NB4 (cell line): ENCODE measurements at regions not wholly inside any gene's neighbourhood (a gene's known extent, or its start where the extent isn't known, plus 50 kb on each side); places are given as distances from the start of the nearest gene placed in this dataset.

ENCODE experiments used
- DNase-seq: peaks from one replicate; pipeline ENCODE4 v3.0.0; 2010; ENCODE audit warnings: low read depth
- H3K4me3 ChIP-seq: one replicate; pipeline ENCODE4 v1.5.1; 2011; ENCODE audit warnings: mild to moderate bottlenecking, low read depth, low read length, moderate library complexity
- MYC ChIP-seq: IDR thresholded peaks from 2 replicates; pipeline ENCODE4 v1.6.1; 2011; ENCODE audit warnings: low read depth, low read length
- POLR2A ChIP-seq: IDR thresholded peaks from 2 replicates; pipeline ENCODE4 v1.6.1; 2011; ENCODE audit warnings: mild to moderate bottlenecking; ENCODE audit not compliant: insufficient read length; ENCODE audit errors: extremely low read depth
- TF ChIP-seq, protein P1 (sequence below): IDR thresholded peaks from one replicate; pipeline ENCODE4 v1.5.1; 2012; ENCODE audit warnings: low read depth, low read length
- TF ChIP-seq, protein P2 (sequence below): IDR thresholded peaks from 2 replicates; pipeline ENCODE4 v1.6.1; 2011; ENCODE audit warnings: low read depth, low read length

DNA sequence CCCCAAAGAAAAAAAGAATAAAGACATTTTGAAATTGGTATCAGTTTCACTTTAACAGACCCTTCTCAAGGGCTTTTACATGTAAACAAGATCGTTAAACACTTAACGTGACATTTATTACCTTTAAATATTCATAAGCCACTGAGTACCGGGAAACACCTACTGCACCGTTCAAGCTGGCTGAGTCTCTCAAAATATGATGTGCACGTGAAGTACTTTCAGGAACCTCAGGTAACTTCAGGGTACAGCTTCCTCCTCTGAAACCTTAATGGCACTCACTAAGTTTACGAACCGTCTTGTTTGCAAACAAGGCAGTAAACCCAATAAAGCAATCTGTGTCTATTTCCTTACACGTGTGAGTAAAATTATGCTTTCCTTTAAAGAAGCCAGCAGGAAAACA is 105.5 kb upstream of the TENM4 start:
- DNase-seq = no peak
- H3K4me3 ChIP-seq = no peak overlapping the region
- TF ChIP-seq POLR2A = no peak
- TF ChIP-seq MYC = no peak

DNA sequence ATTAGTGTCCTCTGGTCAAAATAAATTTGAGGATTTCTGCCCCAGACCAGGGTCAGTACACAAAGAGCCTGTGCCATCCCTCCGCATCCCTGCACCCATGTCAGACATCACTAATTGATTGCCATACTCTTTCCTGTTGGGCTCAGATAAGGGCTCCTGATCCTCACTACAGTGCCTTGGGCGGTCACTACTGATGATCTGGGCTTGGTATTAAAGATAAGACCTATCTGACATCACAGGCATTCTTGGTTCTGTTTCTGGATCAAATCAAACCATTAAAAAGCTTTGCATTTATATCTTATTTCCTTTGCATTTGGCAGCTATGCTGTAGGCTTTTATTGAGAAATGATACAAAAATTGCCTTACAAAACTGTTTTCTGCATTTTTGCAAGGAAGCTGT is 103.5 kb upstream of the TENM4 start:
- TF ChIP-seq, protein P1, sequence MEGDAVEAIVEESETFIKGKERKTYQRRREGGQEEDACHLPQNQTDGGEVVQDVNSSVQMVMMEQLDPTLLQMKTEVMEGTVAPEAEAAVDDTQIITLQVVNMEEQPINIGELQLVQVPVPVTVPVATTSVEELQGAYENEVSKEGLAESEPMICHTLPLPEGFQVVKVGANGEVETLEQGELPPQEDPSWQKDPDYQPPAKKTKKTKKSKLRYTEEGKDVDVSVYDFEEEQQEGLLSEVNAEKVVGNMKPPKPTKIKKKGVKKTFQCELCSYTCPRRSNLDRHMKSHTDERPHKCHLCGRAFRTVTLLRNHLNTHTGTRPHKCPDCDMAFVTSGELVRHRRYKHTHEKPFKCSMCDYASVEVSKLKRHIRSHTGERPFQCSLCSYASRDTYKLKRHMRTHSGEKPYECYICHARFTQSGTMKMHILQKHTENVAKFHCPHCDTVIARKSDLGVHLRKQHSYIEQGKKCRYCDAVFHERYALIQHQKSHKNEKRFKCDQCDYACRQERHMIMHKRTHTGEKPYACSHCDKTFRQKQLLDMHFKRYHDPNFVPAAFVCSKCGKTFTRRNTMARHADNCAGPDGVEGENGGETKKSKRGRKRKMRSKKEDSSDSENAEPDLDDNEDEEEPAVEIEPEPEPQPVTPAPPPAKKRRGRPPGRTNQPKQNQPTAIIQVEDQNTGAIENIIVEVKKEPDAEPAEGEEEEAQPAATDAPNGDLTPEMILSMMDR = no peak
- no peak for TF ChIP-seq POLR2A
- TF ChIP-seq, protein P2, sequence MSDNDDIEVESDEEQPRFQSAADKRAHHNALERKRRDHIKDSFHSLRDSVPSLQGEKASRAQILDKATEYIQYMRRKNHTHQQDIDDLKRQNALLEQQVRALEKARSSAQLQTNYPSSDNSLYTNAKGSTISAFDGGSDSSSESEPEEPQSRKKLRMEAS = no peak
- no peak for TF ChIP-seq MYC
- no peak overlapping the region for H3K4me3 ChIP-seq
- DNase-seq = no peak

DNA sequence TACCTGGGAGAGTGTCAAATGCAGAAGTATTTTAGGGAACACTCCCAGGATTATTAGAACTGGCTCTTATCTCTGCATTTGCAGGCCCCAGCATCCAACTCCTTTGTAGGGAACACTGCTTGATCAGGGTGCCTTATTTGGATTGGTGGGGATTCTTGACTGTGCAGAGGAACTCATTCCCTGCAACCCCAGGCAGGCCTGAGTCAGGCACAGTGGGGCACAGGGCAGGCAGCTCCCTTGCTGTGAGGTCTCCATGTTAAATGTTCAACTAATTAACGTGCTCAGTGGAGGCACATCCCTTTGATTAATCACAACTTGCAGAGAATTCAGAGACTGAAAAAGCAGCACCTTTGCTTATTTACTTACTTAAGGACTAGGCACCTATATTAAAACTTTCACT is 102.3 kb upstream of the TENM4 start:
- H3K4me3 ChIP-seq = no peak overlapping the region
- TF ChIP-seq, protein P2 = no peak
- TF ChIP-seq, protein P1 = no peak
- TF ChIP-seq MYC = no peak
- TF ChIP-seq POLR2A = no peak

DNA sequence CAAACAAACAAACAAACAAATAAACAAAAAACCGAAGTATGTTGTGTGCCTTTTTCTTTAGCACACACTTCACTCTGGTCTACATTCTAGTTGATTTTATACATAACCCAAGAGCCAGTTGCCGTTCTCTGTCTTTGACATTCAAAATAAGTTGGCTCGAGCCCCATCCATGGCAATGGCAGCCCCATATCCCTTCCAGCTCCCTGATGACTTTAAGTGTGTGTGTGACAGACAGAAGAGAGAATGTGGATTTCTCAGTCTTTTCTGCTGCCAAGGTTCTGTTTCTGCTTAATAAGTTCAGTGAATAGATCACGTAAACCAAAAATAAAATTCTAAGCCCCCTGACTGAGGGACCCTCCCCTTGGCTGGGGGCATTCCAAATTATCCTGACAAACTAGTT is 100.6 kb upstream of the TENM4 start:
- no peak overlapping the region for H3K4me3 ChIP-seq
- TF ChIP-seq, protein P1 = no peak
- no peak for TF ChIP-seq POLR2A
- TF ChIP-seq, protein P2 = no peak
- no peak for TF ChIP-seq MYC
- no peak for DNase-seq

More for the DNA sequence above, 102.3 kb upstream of the TENM4 start:
- DNase-seq = no peak

DNA sequence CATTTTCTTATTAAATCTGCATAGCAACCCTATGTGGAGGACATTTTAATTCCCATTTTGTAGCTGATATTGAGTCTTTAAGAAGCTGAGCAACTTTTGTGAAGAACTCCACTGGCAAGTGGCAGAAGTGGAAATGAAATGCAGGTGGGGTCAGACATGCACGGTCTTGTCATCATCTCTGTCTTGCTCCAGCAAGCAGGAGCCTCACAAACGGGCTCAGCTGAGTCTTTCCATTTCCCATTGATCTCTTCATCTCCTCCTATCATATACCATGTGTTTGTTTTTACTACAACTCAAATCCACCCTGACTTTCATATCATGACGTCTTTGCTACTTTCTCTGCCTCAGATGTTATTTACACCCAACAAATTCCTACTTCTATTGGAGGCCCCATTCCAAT is 97.9 kb upstream of the TENM4 start:
- no peak overlapping the region for H3K4me3 ChIP-seq
- no peak for DNase-seq

DNA sequence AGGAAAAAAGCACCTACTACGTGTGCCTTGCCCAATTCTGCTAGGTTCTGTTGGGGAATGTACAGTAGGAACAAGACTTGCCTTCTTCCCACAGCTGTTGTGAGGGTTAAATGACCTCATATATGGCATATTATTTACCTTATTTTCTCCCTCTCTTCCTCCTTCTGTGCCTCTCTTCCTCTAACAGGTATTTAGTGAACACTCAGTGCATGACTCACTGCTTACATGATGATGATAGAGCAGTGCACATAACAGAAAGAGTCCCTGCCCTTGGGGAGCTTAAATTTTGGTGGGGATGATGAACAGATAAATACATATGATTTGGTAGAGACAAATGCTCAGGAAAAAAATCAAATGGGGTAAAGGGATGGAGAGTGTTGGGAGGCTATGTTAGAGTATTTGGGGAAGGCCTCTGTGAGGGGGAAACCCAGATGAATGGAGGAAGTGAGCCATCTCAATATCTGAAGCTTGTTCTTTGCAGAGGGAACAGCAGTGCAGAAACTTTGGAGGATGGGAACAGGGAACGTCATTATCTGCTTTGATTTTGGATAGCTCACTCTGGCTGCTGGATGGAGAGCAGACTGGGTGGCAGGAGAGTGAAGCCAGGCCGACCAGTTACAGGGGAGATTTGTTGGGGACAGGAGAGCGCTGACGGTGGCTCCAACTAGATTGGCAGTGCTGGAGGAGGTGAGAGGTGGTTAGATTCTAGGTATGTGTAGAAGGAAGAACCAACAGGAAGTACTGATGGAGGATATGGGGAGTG is 95.5 kb upstream of the TENM4 start:
- TF ChIP-seq, protein P2 = no peak
- TF ChIP-seq, protein P1 = no peak
- TF ChIP-seq POLR2A = no peak
- no peak for TF ChIP-seq MYC
- no peak overlapping the region for H3K4me3 ChIP-seq
- no peak for DNase-seq

More for the DNA sequence above, 97.9 kb upstream of the TENM4 start:
- TF ChIP-seq, protein P1 = no peak
- TF ChIP-seq POLR2A = no peak
- TF ChIP-seq, protein P2 = no peak
- TF ChIP-seq MYC = no peak
